AG04449 (cell line): ENCODE measurements at regions not wholly inside any gene's neighbourhood (a gene's known extent, or its start where the extent isn't known, plus 50 kb on each side); places are given as distances from the start of the nearest gene placed in this dataset.

ENCODE experiments used
- CTCF ChIA-PET: fragments of 350-600 bp; formaldehyde crosslinking; extraction: SDS; loops from one replicate; lab custom pipeline; 2021; ENCODE audit warnings: antibody characterized with exemption; lab: Yijun Ruan, JAX
- POLR2A ChIA-PET: fragments of 400-600, 350-600 bp; formaldehyde crosslinking; extraction: SDS; loops from one replicate; lab custom pipeline; 2020; ENCODE audit warnings: antibody characterized with exemption, inconsistent platforms; lab: Yijun Ruan, JAX
- DNase-seq: peaks from one replicate; pipeline ENCODE4 v3.0.0-alpha.2; 2010; ENCODE audit warnings: low read depth, low spot score
- H3K4me3 ChIP-seq: 2 replicates; pipeline ENCODE4 v1.5.1; 2011; ENCODE audit warnings: low read depth, mild to moderate bottlenecking, control low read depth, low read length
- TF ChIP-seq, protein P1 (sequence below): IDR thresholded peaks from one replicate; pipeline ENCODE4 v1.5.1; 2011; ENCODE audit warnings: mild to moderate bottlenecking, moderate library complexity, low read length, control low read depth, inconsistent platforms; ENCODE audit not compliant: insufficient read depth; ENCODE audit errors: missing control alignments

DNA sequence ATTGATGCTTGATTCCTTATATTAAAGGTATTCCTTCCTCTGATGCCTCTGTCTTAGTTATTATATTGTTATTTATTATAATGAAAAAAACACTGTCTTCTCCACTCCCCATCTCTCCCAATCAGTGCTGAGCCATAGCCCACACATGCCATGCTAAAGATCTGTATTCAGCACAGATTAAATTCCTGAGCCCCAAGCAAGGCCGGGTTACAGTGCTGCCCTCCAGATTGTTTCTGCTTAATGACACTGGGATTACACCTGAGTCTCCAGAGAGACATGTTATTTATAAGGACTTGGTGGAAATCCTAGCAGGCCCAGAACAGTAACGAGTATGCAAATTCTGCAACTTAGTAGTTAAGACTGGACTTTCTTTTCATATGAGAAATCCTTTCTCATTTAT lies 305.9 kb upstream of the UMPS start:
- no peak overlapping the region for H3K4me3 ChIP-seq
- no peak for DNase-seq
- ChIA-PET CTCF (interaction anchor here (0.6 kb wide), 1 partner anchor 43 kb away, joined by 3 read pairs; no protein-coding TSS in a partner anchor), POLR2A (no interaction called here)
- TF ChIP-seq, protein P1, sequence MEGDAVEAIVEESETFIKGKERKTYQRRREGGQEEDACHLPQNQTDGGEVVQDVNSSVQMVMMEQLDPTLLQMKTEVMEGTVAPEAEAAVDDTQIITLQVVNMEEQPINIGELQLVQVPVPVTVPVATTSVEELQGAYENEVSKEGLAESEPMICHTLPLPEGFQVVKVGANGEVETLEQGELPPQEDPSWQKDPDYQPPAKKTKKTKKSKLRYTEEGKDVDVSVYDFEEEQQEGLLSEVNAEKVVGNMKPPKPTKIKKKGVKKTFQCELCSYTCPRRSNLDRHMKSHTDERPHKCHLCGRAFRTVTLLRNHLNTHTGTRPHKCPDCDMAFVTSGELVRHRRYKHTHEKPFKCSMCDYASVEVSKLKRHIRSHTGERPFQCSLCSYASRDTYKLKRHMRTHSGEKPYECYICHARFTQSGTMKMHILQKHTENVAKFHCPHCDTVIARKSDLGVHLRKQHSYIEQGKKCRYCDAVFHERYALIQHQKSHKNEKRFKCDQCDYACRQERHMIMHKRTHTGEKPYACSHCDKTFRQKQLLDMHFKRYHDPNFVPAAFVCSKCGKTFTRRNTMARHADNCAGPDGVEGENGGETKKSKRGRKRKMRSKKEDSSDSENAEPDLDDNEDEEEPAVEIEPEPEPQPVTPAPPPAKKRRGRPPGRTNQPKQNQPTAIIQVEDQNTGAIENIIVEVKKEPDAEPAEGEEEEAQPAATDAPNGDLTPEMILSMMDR = no peak

- DNase-seq = no peak
- no peak overlapping the region for H3K4me3 ChIP-seq
- TF ChIP-seq, protein P1 = no peak
- ChIA-PET CTCF (interaction anchor here (5.1 kb wide), 1 partner anchor 74 kb away, joined by 19 read pairs; no protein-coding TSS in a partner anchor), POLR2A (no interaction called here)
Measured at GRCh38 chr3:124425972-124426371, 304.3 kb upstream of the UMPS start.

DNA sequence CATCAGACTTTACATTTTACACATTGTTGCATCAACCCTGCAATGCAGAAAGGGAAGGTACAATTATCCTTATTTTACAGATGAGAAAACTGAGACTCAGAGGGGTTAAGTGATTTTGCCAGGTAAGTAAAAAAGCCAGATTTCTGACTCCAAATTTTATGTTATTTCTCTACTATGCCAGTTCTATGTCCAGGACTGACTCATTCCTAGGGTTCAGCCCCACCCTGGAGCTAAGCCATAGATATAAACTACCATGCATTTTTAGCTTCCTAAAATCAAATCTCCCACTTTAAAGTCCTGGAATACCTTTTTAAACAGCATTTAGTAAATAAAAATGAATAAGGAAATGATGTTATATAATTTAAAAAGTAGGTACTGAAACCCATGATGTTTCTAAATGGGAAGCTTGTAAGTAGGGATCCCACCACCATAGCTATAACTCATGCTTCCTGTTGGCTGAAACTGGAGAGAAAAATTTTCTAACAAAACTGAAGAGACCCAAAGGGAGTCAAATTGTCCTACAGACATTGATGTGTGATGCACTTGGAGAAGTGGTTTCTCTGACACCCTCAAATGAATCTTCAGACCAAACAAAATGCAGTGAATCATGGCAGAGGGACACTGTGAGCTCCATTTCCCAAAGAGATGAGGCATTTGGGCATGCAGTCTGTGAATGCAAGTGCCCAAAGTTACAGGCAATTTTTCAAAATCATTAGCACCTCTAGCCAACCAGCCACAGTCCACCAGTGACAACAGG lies 301.7 kb upstream of the UMPS start:
- no peak for DNase-seq
- ChIA-PET CTCF (interaction anchor here (0.8 to 5.1 kb wide), 8 partner anchors 10 to 131 kb away, joined by 3 to 19 read pairs (median 5); no protein-coding TSS in a partner anchor), POLR2A (no interaction called here)
- TF ChIP-seq, protein P1 = no peak
- H3K4me3 ChIP-seq = no peak overlapping the region

DNA sequence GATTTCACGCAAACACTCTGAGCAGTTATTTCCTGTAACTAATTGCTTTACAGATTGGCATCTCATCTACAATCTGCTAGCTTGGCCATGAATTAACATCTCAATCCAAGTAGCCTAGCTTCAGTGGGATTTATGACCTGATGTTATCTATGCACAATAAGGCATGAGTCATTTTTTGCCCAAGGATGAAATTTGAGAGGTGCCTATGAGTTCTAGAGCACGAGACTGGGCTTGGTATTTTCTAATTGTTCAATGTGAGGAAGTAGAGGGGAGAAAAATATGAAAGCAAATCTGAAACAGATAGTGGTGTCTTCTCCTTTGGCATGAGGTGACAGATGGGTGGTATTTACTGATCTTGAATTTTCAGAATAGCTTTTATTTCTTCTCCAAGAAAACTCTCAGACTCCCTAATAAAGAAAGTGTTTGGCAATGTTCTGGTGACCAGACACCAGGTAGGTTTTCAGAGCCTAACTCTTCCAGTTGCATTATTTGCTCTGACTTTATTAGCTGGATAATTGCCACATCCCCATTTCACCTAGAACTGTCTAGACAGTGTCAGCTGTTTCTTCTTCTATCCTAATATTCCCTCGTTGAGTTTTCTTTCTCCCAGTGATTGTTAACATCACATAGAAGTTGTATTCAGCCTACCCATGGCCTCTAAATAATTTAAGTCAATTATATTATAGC lies 301.0 kb upstream of the UMPS start:
- H3K4me3 ChIP-seq = no peak overlapping the region
- CTCF ChIA-PET = interaction anchor here (0.8 to 5.1 kb wide), 5 partner anchors 14 to 78 kb away, joined by 3 to 19 read pairs (median 5); no protein-coding TSS in a partner anchor
- TF ChIP-seq, protein P1 = no peak
- POLR2A ChIA-PET = interaction anchor here (0.8 kb wide), 1 partner anchor 14 kb away, joined by 3 read pairs; no protein-coding TSS in a partner anchor
- no peak for DNase-seq

DNA sequence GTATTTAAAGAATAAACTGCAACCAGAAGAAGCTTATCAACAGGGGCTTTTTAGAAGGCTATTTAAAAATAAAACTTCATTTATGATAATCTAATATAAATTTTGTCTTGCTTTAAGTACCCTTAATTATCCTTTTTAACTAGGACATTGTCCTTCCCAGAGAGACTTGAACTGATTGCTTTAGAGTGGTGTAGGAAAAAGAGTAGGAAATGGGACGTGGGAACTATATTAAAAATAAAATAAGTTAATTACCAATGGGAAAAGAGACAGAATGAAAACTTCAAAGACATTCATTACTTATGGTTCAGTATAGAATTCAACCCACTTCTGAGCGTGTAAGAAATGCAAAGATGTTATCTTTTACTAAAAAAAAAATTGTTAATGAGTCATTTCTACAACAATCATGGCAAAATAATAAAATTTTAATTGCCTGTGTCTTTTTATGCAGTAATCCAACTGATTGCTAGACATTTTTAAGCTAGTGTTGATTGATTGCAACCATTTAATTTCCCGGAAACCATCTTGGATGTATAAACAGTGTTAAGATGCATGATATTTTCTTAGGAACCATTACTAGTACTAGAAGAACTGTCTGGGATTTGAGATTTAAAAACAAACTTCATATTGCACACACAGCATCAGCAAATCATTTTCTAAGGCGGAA lies 298.8 kb upstream of the UMPS start:
- CTCF ChIA-PET = no interaction called here
- TF ChIP-seq, protein P1 = no peak
- POLR2A ChIA-PET = no interaction called here
- no peak overlapping the region for H3K4me3 ChIP-seq
- no peak for DNase-seq
